Body of pancreas (tissue), 4 donors: ENCODE measurements at regions not wholly inside any gene's neighbourhood (a gene's known extent, or its start where the extent isn't known, plus 50 kb on each side); places are given as distances from the start of the nearest gene placed in this dataset.

Experiments
- CTCF ChIP-seq, 7 experiments: fragments of 450-650 bp in 4 of 7; fragments of 200-600 bp in 3 of 7; sonication (generic) in 3 of 7; IDR thresholded peaks; one replicate each; pipeline ENCODE4 v1.5.1; 2016 to 2019; ENCODE audit warnings: antibody characterized with exemption in 7 of 7
- POLR2A ChIP-seq, 3 donors: fragments of 450-650 bp; IDR thresholded peaks; one replicate each; pipeline ENCODE4 v1.6.1; 2016; ENCODE audit warnings: antibody characterized with exemption in 3 of 3, mild to moderate bottlenecking in 2 of 3

- TF ChIP-seq POLR2A (IDR thresholded peaks at IDR 0.05) (no peak), CTCF (IDR thresholded peaks at IDR 0.05) (no peak)
Observed at GRCh38 chr6:12598919-12599318, 117.6 kb upstream of the PHACTR1 start.
